ENCODE measurements at regions not wholly inside any gene's neighbourhood (a gene's known extent, or its start where the extent isn't known, plus 50 kb on each side); places are given as distances from the start of the nearest gene placed in this dataset.

GRCh38 chrX:69045616-69046345 is 119.5 kb downstream of the PJA1 start:
- no peak for TF ChIP-seq CTCF (IDR thresholded peaks at IDR 0.05; ENCODE audit: insufficient read depth, low read length)
- TF ChIP-seq, protein P1, sequence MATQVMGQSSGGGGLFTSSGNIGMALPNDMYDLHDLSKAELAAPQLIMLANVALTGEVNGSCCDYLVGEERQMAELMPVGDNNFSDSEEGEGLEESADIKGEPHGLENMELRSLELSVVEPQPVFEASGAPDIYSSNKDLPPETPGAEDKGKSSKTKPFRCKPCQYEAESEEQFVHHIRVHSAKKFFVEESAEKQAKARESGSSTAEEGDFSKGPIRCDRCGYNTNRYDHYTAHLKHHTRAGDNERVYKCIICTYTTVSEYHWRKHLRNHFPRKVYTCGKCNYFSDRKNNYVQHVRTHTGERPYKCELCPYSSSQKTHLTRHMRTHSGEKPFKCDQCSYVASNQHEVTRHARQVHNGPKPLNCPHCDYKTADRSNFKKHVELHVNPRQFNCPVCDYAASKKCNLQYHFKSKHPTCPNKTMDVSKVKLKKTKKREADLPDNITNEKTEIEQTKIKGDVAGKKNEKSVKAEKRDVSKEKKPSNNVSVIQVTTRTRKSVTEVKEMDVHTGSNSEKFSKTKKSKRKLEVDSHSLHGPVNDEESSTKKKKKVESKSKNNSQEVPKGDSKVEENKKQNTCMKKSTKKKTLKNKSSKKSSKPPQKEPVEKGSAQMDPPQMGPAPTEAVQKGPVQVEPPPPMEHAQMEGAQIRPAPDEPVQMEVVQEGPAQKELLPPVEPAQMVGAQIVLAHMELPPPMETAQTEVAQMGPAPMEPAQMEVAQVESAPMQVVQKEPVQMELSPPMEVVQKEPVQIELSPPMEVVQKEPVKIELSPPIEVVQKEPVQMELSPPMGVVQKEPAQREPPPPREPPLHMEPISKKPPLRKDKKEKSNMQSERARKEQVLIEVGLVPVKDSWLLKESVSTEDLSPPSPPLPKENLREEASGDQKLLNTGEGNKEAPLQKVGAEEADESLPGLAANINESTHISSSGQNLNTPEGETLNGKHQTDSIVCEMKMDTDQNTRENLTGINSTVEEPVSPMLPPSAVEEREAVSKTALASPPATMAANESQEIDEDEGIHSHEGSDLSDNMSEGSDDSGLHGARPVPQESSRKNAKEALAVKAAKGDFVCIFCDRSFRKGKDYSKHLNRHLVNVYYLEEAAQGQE (IDR thresholded peaks at IDR 0.05; ENCODE audit: insufficient replicate concordance, low read depth): no peak
- no peak for TF ChIP-seq POLR2AphosphoS5 (IDR thresholded peaks at IDR 0.05; ENCODE audit: low read depth)
- no peak for TF ChIP-seq SPI1 (IDR thresholded peaks at IDR 0.05; ENCODE audit: borderline replicate concordance, low read depth)

All from HL-60 (cell line).